ENCODE measurements at regions not wholly inside any gene's neighbourhood (a gene's known extent, or its start where the extent isn't known, plus 50 kb on each side); places are given as distances from the start of the nearest gene placed in this dataset.

DNA sequence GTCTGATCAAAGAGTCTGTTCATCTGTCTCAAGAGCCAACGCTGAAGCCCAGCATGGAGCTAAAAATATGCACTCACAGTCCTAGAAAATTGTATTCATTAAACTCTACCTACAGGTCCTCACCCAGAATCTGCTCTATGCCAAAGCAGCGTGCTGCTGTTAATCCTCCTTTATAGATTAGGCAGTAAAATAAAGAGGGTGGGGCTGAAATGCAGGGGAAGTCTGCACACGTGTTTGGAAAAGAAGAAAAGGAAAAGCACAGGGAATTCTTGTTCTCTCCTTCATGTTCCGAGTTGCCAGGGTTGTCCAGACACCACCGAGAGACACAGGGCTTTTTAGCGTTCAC, 121.4 kb upstream of the TMEM161B start:
- H3K27me3 Mint-ChIP-seq = peaks cover 27 to 53% of the 10 kb centered on the region in 2 donors
- ATAC-seq (no peak), DNase-seq (ENCODE audit: low spot score) (no peak)
- H3K4me3 Mint-ChIP-seq = no peak overlapping the region
- H3K9me3 Mint-ChIP-seq = no peaks in the 10 kb centered on the region
- H3K36me3 Mint-ChIP-seq = no peaks in the 10 kb centered on the region
- no peak overlapping the region for H3K27ac Mint-ChIP-seq
- H3K4me1 Mint-ChIP-seq (ENCODE audit: low read depth in 2 of 2) = no peaks in the 10 kb centered on the region

DNA sequence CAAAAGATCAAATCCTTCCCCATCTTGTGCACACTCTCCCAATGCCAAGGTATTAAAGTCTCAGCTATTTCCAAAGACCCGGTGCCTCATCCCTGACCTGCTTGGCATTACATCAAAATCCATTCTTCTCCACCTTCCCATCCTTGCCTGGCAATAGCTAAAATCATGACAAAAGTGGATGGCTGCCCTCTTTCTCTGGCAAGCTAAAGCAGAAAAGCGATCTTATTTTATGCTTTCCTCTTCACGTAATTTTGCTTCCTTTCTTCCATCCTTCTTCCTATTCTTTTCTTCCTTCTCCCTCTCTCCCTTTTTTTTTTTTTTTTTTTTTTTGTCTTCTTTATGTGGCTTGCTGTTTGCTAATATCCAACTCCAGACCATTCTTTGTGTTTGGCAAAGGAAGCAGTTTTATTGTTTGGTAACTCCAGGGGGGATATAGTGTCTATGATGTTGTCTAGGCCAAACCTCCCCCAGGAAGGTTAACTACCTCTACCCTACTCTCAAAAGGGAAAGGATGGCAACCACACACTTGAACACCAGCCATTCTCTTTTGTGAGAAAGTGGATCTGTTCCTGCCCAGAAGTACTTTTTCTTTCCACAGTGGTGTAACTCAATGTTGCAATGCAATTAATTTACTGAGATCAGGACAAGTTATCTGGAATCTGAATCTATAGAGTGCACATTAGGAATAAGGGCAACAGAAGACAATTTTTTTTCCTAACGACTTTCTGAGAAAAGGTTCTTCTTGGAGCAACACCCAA, 120.9 kb upstream of the TMEM161B start:
- peaks cover 27 to 50% of the 10 kb centered on the region in 2 donors for H3K27me3 Mint-ChIP-seq
- H3K36me3 Mint-ChIP-seq = no peaks in the 10 kb centered on the region
- H3K4me1 Mint-ChIP-seq (ENCODE audit: low read depth in 2 of 2) = no peaks in the 10 kb centered on the region
- no peaks in the 10 kb centered on the region for H3K9me3 Mint-ChIP-seq
- no peak overlapping the region for H3K4me3 Mint-ChIP-seq
- H3K27ac Mint-ChIP-seq = no peak overlapping the region
- no peak for ATAC-seq
- DNase-seq (ENCODE audit: low spot score) = no peak

DNA sequence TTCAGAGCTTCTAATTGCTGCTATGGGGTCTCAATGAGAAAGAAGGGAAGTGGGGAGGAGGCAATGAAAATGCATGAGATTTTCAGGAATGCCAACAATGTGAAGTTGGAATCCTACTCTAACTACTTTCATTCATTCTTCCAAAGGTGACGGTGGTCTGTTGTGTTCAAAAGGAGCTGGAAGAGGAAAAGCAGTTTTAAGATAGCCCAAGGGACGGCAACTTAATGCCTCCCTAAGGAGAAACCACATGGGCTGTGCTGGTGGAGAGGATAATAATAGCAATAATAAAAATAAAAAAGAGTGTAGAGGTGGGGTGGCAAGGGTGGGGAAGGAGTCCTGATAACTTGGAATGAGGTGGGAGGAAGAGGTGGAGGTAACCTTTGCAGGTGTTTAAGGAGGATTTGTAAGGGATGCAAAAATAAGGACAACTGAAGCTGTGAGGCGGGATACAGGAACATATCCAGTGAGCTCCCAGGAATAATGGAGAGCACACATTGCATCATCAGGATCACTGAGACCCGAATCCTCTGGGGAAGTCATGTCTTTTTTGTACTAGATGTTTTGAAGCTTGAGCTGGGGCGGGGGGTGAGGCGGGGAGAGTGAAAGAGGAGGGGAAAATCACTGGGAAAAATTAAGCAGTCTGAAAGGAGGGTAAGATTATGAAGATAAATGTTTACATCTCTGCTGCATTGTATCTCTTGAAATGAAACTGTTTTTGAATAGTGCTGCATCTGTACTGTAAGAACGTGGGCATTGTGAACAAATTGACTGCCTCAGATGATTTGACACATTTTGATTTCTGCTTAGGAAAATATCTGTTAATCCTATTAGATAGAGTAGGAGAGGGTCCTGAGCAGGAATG, 120.1 kb upstream of the TMEM161B start:
- no peak for ATAC-seq
- no peak overlapping the region for H3K27ac Mint-ChIP-seq
- peaks cover 27 to 45% of the 10 kb centered on the region in 2 donors for H3K27me3 Mint-ChIP-seq
- no peak overlapping the region for H3K4me3 Mint-ChIP-seq
- no peaks in the 10 kb centered on the region for H3K36me3 Mint-ChIP-seq
- no peaks in the 10 kb centered on the region for H3K9me3 Mint-ChIP-seq
- no peaks in the 10 kb centered on the region for H3K4me1 Mint-ChIP-seq (ENCODE audit: low read depth in 2 of 2)
- no peak for DNase-seq (ENCODE audit: low spot score)

DNA sequence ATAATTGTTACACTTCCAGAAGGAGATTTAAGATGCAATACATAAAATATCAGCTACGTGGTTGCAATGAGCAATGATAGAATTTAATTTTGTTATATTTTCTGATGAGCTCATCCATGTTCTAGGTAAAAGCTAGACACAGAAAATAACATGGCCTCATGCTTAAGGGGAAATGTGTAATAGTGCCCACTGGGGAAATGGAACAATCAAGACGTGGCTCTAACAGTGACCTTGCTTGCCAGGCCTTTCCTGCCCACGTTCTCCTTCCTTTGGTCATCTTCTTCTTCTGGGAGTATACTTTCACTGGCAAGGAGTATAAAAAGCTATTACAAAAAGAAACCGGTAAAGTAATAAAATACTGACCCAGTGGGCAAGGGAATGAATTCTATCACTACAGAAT, 116.2 kb upstream of the TMEM161B start:
- Mint-ChIP-seq H3K36me3 (no peaks in the 10 kb centered on the region), H3K4me3 (no peak overlapping the region), H3K9me3 (no peaks in the 10 kb centered on the region), H3K4me1 (ENCODE audit: low read depth in 2 of 2) (no peaks in the 10 kb centered on the region), H3K27me3 (peaks cover 21 to 40% of the 10 kb centered on the region in 2 donors), H3K27ac (no peak overlapping the region)
- ATAC-seq (no peak), DNase-seq (ENCODE audit: low spot score) (no peak)

DNA sequence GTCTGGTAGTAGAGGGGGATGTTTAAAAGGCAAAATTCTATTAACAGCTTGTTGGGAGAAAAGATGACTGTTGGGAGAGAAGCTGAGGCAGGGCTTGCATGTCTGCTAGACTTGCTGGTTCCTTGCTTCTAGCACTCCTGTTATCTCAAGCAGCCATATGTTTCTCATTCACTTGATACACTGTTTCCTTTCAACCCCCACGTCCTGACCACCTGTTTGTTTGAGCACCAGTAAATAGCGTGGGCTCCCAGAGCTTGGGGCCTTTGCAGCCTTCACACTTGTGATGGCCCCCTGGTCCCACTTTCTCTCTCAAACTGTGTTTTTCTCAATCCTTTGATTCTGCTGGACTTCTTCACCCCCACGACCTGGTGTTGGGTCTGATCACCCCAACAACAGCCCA, 111.7 kb upstream of the TMEM161B start:
- H3K27me3 Mint-ChIP-seq = peaks cover 3 to 24% of the 10 kb centered on the region in 2 donors
- H3K4me1 Mint-ChIP-seq (ENCODE audit: low read depth in 2 of 2) = no peaks in the 10 kb centered on the region
- no peak overlapping the region for H3K4me3 Mint-ChIP-seq
- no peak overlapping the region for H3K27ac Mint-ChIP-seq
- DNase-seq (ENCODE audit: low spot score) = no peak
- no peaks in the 10 kb centered on the region for H3K9me3 Mint-ChIP-seq
- no peak for ATAC-seq
- no peaks in the 10 kb centered on the region for H3K36me3 Mint-ChIP-seq

DNA sequence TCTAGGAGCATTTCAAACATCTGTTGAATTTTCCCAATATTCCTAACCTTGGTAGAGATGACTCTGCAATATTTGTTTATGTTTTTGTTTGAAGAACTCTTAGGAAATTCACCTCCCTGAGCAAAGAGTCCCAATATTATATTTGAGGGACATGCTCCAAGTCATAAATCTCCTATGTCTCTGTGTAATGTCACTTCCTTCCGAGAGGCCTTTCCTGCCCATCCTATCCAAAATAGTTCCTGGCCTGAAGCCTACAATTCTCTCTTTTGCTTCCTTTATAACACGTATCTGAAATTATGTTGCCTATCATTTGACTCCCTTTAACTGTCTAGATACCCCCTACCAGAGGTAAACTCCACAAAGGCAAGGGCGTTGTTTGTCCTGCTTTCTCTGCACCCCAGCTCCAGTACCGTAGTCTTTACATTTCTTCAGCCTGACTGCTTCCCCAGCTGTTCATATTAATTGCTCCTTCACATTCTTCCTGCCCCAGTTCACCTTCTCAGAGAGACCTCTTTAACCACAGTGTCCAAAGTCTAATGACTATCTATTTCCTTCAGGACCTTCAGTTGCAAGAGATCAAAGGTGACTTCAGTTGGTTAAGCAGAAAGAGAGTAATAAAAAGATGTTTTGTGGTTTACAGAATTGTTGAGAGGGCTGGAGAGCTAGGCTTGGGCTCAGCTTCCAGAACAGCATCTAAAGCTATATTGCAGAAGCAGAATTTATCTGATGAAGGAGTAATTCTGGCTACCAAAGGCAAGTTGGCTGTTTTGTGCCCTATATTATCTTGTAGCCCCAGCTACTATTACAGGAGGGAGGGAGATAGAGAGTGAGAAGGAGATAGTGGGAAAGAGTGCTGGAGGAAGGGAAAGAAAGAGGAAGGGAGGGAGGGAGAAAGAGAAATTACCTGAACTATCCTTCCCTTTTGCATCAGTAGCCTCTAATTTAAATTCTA, 109.3 kb upstream of the TMEM161B start:
- no peaks in the 10 kb centered on the region for H3K4me1 Mint-ChIP-seq (ENCODE audit: low read depth in 2 of 2)
- no peaks in the 10 kb centered on the region for H3K9me3 Mint-ChIP-seq
- H3K27me3 Mint-ChIP-seq = peaks cover 3 to 16% of the 10 kb centered on the region in 2 donors
- no peak overlapping the region for H3K27ac Mint-ChIP-seq
- DNase-seq (ENCODE audit: low spot score) (no peak), ATAC-seq (no peak)
- H3K4me3 Mint-ChIP-seq = no peak overlapping the region
- no peaks in the 10 kb centered on the region for H3K36me3 Mint-ChIP-seq

DNA sequence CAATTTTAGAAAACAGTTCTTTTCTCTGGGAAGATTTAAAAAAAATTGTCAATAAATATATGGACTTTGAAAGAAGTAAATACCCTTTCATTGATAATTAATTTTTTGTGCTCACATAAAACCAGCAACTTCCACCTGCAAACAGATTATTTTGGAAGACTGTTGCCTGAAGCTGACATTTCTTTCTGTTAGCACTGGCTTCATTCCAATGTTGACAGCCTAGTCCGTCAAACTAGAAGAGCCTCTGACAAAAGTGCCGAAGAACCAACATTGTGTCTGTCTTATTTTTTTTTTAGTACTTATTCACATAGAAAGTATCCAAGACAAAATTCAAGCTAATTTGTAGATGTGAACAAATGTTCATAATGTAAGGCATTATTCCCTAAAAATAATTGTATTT, 108.6 kb upstream of the TMEM161B start:
- ATAC-seq (no peak), DNase-seq (ENCODE audit: low spot score) (no peak)
- Mint-ChIP-seq H3K36me3 (no peaks in the 10 kb centered on the region), H3K27me3 (peaks cover 3 to 16% of the 10 kb centered on the region in 2 donors), H3K4me1 (ENCODE audit: low read depth in 2 of 2) (no peaks in the 10 kb centered on the region), H3K4me3 (no peak overlapping the region), H3K27ac (no peak overlapping the region), H3K9me3 (no peaks in the 10 kb centered on the region)

DNA sequence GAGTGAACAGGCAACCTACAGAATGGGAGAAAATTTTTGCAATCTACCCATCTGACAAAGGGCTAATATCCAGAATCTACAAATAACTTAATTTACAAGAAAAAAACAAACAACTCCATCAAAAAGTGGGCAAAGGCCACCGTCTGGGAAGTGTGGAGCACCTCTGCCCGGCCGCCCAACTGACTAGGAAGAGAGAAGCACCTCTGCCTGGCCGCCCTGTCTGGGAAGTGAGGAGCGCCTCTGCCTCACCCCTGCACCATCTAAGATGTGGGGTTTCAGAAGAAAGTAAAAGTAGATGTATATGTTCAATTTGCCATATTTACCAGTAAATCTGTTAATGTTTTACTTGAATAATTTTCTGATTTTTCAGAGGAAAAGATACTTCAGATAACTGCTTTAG, 108.1 kb upstream of the TMEM161B start:
- H3K36me3 Mint-ChIP-seq = no peaks in the 10 kb centered on the region
- no peaks in the 10 kb centered on the region for H3K9me3 Mint-ChIP-seq
- no peaks in the 10 kb centered on the region for H3K4me1 Mint-ChIP-seq (ENCODE audit: low read depth in 2 of 2)
- DNase-seq (ENCODE audit: low spot score) (no peak), ATAC-seq (no peak)
- H3K4me3 Mint-ChIP-seq = no peak overlapping the region
- peaks cover 3 to 16% of the 10 kb centered on the region in 2 donors for H3K27me3 Mint-ChIP-seq
- no peak overlapping the region for H3K27ac Mint-ChIP-seq

DNA sequence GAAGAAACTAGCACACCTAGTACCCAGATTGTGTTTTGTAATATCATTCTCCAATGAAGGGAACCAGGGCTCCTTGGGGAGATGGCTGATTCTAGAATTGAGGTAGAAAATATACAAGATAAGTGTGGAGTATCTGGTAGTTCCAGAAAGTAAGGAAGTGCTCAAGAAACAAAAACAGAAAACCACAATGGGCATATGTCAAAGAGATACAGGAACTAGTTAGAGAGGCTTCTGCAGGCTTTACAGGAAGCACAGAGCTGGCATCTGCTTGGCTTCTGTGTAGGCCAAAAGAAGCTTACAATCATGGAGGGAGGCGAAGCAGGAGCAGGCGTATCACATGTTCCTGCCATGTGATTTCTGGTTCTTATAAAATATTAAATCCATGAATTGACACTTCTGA, 105.7 kb upstream of the TMEM161B start:
- no peak overlapping the region for H3K27ac Mint-ChIP-seq
- H3K4me1 Mint-ChIP-seq (ENCODE audit: low read depth in 2 of 2) = no peaks in the 10 kb centered on the region
- no peaks in the 10 kb centered on the region for H3K9me3 Mint-ChIP-seq
- no peaks in the 10 kb centered on the region for H3K36me3 Mint-ChIP-seq
- DNase-seq (ENCODE audit: low spot score) (no peak), ATAC-seq (no peak)
- peaks cover 5 to 16% of the 10 kb centered on the region in 2 donors for H3K27me3 Mint-ChIP-seq
- no peak overlapping the region for H3K4me3 Mint-ChIP-seq

DNA sequence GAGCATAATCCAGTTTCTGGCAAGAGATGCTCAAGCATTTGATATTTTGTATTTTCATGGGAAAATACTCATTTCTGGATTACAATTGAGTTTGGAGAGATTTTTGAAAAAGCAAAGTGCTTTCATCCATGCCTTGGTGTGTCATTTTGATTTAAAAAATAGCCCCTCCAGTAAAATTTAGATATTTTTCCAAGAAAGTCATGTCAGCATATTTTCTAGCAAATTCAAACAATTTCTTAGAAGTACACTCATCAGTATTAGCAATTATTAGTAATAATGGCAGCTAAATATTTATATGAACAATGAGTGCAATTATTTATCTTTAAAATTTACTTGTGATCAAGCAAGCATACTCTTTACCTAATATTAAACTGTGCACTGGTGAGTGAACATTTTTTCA, 102.2 kb upstream of the TMEM161B start:
- Mint-ChIP-seq H3K4me3 (no peak overlapping the region), H3K36me3 (no peaks in the 10 kb centered on the region), H3K9me3 (no peaks in the 10 kb centered on the region), H3K27ac (no peak overlapping the region), H3K27me3 (peaks cover 8 to 10% of the 10 kb centered on the region in 2 donors), H3K4me1 (ENCODE audit: low read depth in 2 of 2) (no peaks in the 10 kb centered on the region)
- DNase-seq (ENCODE audit: low spot score) (no peak), ATAC-seq (no peak)

DNA sequence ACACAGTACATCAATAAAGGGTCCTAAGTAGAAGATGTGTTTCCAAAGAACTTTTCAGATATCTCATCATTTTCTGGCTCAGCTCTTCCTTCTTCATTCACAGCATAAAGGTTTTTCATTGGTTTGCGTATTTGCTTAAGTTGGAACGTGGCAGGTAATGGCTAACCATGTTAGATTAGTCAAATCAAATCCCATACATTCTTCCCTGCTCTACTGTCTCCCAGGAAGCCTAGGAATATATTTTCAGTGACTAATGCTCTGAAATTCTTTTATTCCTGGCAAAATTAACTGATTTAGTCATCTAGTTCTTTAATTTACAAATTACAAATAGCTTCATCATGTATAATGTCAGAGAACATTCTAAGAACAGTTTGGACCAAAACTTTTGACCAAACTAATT, 99.6 kb upstream of the TMEM161B start:
- Mint-ChIP-seq H3K4me3 (no peak overlapping the region), H3K36me3 (no peaks in the 10 kb centered on the region), H3K27me3 (peaks cover 8% of the 10 kb centered on the region in 2 donors), H3K27ac (no peak overlapping the region), H3K4me1 (ENCODE audit: low read depth in 2 of 2) (no peaks in the 10 kb centered on the region), H3K9me3 (no peaks in the 10 kb centered on the region)
- DNase-seq (ENCODE audit: low spot score) (no peak), ATAC-seq (no peak)

DNA sequence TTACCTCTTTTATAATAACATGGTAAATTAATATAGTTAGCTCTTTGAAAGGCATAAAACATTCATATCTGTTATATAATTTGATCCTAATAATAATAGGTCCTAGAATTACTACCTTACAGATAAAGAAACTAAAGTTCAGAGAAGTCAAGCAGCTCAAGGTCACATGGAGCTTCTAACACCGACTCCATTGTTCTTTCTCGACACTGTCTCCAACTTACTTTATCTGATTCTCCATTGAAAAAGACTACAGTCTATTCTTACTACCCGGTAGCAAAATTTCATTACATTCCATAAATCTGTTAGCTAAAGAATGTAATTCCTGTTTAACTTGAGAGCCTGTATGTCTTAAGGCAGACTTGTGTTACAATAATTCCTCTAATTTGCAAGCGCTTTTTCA, 96.3 kb upstream of the TMEM161B start:
- H3K27me3 Mint-ChIP-seq = peaks cover 11 to 16% of the 10 kb centered on the region in 2 donors
- no peak for ATAC-seq
- H3K4me3 Mint-ChIP-seq = no peak overlapping the region
- no peaks in the 10 kb centered on the region for H3K9me3 Mint-ChIP-seq
- DNase-seq (ENCODE audit: low spot score) = no peak
- H3K27ac Mint-ChIP-seq = no peak overlapping the region
- no peaks in the 10 kb centered on the region for H3K4me1 Mint-ChIP-seq (ENCODE audit: low read depth in 2 of 2)
- no peaks in the 10 kb centered on the region for H3K36me3 Mint-ChIP-seq

DNA sequence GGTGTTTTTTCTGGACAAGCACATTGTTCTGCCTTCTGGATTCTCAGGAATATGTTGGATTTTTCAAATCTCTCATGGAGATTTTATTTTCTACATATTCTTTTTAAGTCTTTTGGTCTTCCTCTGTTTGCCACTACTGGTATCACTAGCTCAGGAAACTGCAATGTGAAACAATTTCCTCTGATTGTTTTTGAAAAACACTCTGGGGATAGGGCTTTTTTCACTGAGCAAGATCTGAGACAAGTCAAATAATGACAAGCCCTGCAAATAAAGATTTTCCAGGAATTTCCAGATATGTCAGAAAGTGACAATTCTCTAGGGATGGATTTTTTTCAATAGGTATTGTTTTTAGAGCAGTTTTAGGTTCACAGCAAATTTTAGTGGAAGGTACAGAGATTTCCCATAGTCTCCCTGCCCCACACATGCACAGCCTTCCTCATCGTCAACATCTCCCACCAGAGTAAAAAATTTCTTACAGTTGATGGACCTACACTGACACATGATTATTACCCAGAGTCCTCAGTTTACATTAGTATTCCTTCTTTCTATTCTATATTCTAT, 86.9 kb upstream of the TMEM161B start:
- no peaks in the 10 kb centered on the region for H3K4me1 Mint-ChIP-seq (ENCODE audit: low read depth in 2 of 2)
- no peak for ATAC-seq
- no peak overlapping the region for H3K4me3 Mint-ChIP-seq
- peaks cover 5% of the 10 kb centered on the region for H3K9me3 Mint-ChIP-seq
- no peak overlapping the region for H3K27ac Mint-ChIP-seq
- H3K27me3 Mint-ChIP-seq = peaks cover under 1 to 8% of the 10 kb centered on the region in 2 donors
- no peak for DNase-seq (ENCODE audit: low spot score)
- H3K36me3 Mint-ChIP-seq = no peaks in the 10 kb centered on the region

All from natural killer cell treated with Interleukin-12 subunit alpha and Interleukin-12 subunit beta and Interleukin-15 and Interleukin-18, amount 100 ng/mL, for 72 hours (primary cell).